ENCODE measurements at regions not wholly inside any gene's neighbourhood (a gene's known extent, or its start where the extent isn't known, plus 50 kb on each side); places are given as distances from the start of the nearest gene placed in this dataset.

GRCh38 chr11:76269661-76270261 lies 63.5 kb upstream of the WNT11 start:
- no peak for TF ChIP-seq EZH2phosphoT487 (IDR thresholded peaks at IDR 0.05)
- TF ChIP-seq CTCF (IDR thresholded peaks at IDR 0.05), result no peak

All from neural progenitor cell (in vitro differentiated cells).